H9 (cell line): ENCODE measurements at regions not wholly inside any gene's neighbourhood (a gene's known extent, or its start where the extent isn't known, plus 50 kb on each side); places are given as distances from the start of the nearest gene placed in this dataset.

Source experiments
- DNase-seq: peaks from one replicate; pipeline ENCODE4 v3.0.0-alpha.2; 2017
- H2AFZ ChIP-seq: one replicate; pipeline ENCODE4 v1.6.1; 2013; ENCODE audit warnings: mild to moderate bottlenecking, low read length, control low read depth, moderate library complexity
- H2AK5ac ChIP-seq: 2 replicates; pipeline ENCODE4 v1.6.1; 2013; ENCODE audit warnings: low read length, control low read depth, mixed read lengths; ENCODE audit not compliant: insufficient read length
- H2BK120ac ChIP-seq: one replicate; pipeline ENCODE4 v1.6.1; 2013; ENCODE audit warnings: low read depth, mild to moderate bottlenecking, low read length, control low read depth, inconsistent platforms; ENCODE audit not compliant: poor library complexity, severe bottlenecking
- H2BK12ac ChIP-seq: 2 replicates; pipeline ENCODE4 v1.6.1; 2013; ENCODE audit warnings: low read length, control low read depth, mixed read lengths, low read depth; ENCODE audit not compliant: insufficient read length
- H2BK15ac ChIP-seq: 2 replicates; pipeline ENCODE4 v1.6.1; 2013; ENCODE audit warnings: low read depth, low read length, control low read depth
- H2BK20ac ChIP-seq: one replicate; pipeline ENCODE4 v1.6.1; 2013; ENCODE audit warnings: low read depth, mild to moderate bottlenecking, low read length, control low read depth, inconsistent platforms; ENCODE audit not compliant: poor library complexity, severe bottlenecking
- H2BK5ac ChIP-seq: 2 replicates; pipeline ENCODE4 v1.6.1; 2013; ENCODE audit warnings: low read length, control low read depth, mixed read lengths; ENCODE audit not compliant: insufficient read length
- H3K14ac ChIP-seq: 2 replicates; pipeline ENCODE4 v1.6.1; 2013; ENCODE audit warnings: low read length, control low read depth; ENCODE audit not compliant: insufficient read depth
- H3K18ac ChIP-seq: 2 replicates; pipeline ENCODE4 v1.6.1; 2013; ENCODE audit warnings: low read depth, mild to moderate bottlenecking, mixed read lengths, low read length, control low read depth; ENCODE audit not compliant: insufficient read length
- H3K23ac ChIP-seq: 2 replicates; pipeline ENCODE4 v1.6.1; 2013; ENCODE audit warnings: low read length, control low read depth, mixed read lengths, low read depth; ENCODE audit not compliant: insufficient read length
- H3K23me2 ChIP-seq: 2 replicates; pipeline ENCODE4 v1.6.1; 2013; ENCODE audit warnings: low read depth, mild to moderate bottlenecking, mixed read lengths, low read length, control low read depth; ENCODE audit not compliant: insufficient read length, poor library complexity, severe bottlenecking
- H3K27ac ChIP-seq: 2 replicates; pipeline ENCODE4 v1.5.1; 2013; ENCODE audit warnings: low read length, control low read depth, mixed read lengths, low read depth; ENCODE audit not compliant: insufficient read length
- H3K27me3 ChIP-seq: 2 replicates; pipeline ENCODE4 v1.6.1; 2013; ENCODE audit warnings: low read length, control low read depth, inconsistent platforms; ENCODE audit not compliant: insufficient read depth
- H3K4ac ChIP-seq: 2 replicates; pipeline ENCODE4 v1.6.1; 2013; ENCODE audit warnings: low read depth, mild to moderate bottlenecking, control low read depth, inconsistent platforms, low read length, moderate library complexity
- H3K4me1 ChIP-seq: 2 replicates; pipeline ENCODE4 v1.6.1; 2013; ENCODE audit warnings: low read length, control low read depth, inconsistent platforms; ENCODE audit not compliant: insufficient read depth
- H3K4me2 ChIP-seq: 2 replicates; pipeline ENCODE4 v1.6.1; 2013; ENCODE audit warnings: low read length, control low read depth, mixed read lengths; ENCODE audit not compliant: insufficient read length, insufficient read depth
- H3K56ac ChIP-seq: 2 replicates; pipeline ENCODE4 v1.6.1; 2013; ENCODE audit warnings: low read depth, mild to moderate bottlenecking, mixed read lengths, low read length, control low read depth; ENCODE audit not compliant: insufficient read length
- H3K79me1 ChIP-seq: 2 replicates; pipeline ENCODE4 v1.6.1; 2013; ENCODE audit warnings: low read depth, mild to moderate bottlenecking, moderate library complexity, low read length, control low read depth, inconsistent platforms; ENCODE audit not compliant: insufficient read depth, poor library complexity, severe bottlenecking
- H3K79me2 ChIP-seq: 2 replicates; pipeline ENCODE4 v1.6.1; 2013; ENCODE audit warnings: low read length, control low read depth, inconsistent platforms; ENCODE audit not compliant: insufficient read depth
- H3K9ac ChIP-seq: 2 replicates; pipeline ENCODE4 v1.6.1; 2013; ENCODE audit warnings: low read length, control low read depth, mixed read lengths; ENCODE audit not compliant: insufficient read length; ENCODE audit errors: extremely low read depth
- H3K9me3 ChIP-seq: one replicate; pipeline ENCODE4 v1.6.1; 2013; ENCODE audit warnings: low read depth, low read length, inconsistent platforms; ENCODE audit not compliant: control insufficient read depth
- H3T11ph ChIP-seq: one replicate; pipeline ENCODE4 v1.6.1; 2013; ENCODE audit warnings: mild to moderate bottlenecking, low read length, control low read depth, inconsistent platforms
- H4K20me1 ChIP-seq: one replicate; pipeline ENCODE4 v1.6.1; 2013; ENCODE audit not compliant: control insufficient read depth, insufficient read length, insufficient read depth
- H4K5ac ChIP-seq: 2 replicates; pipeline ENCODE4 v1.6.1; 2013; ENCODE audit warnings: low read depth, mild to moderate bottlenecking, mixed read lengths, low read length, control low read depth; ENCODE audit not compliant: insufficient read length
- H4K8ac ChIP-seq: replicated peaks from 2 replicates; pipeline ENCODE4 v1.6.1; 2013; ENCODE audit warnings: low read length, control low read depth, mixed read lengths, low read depth; ENCODE audit not compliant: insufficient read length
- H4K91ac ChIP-seq: 2 replicates; pipeline ENCODE4 v1.6.1; 2013; ENCODE audit warnings: low read depth, mild to moderate bottlenecking, moderate library complexity, mixed read lengths, low read length, control low read depth; ENCODE audit not compliant: insufficient read length
- H3K27ac Mint-ChIP-seq, 3 experiments: 2 replicates in 2 of 3; 3 replicates in 1 of 3; pipeline ENCODE4 v1.8.0; 2020 to 2021; ENCODE audit warnings: mixed read lengths in 3 of 3, mild to moderate bottlenecking in 1 of 3, moderate library complexity in 1 of 3
- H3K27me3 Mint-ChIP-seq: 2 replicates; pipeline ENCODE4 v1.8.0; 2021; ENCODE audit warnings: low read depth, mild to moderate bottlenecking, moderate library complexity, mixed read lengths
- H3K36me3 Mint-ChIP-seq, 3 experiments: 2 replicates in 2 of 3; 3 replicates in 1 of 3; pipeline ENCODE4 v1.8.0; 2020 to 2021; ENCODE audit warnings: low read depth in 3 of 3, mixed read lengths in 3 of 3; ENCODE audit not compliant: insufficient read depth in 1 of 3
- H3K4me1 Mint-ChIP-seq, 2 experiments: 2 replicates each; pipeline ENCODE4 v1.8.0; 2020; ENCODE audit warnings: mixed read lengths in 2 of 2
- H3K4me3 Mint-ChIP-seq, 2 experiments: 2 replicates in 1 of 2; 3 replicates in 1 of 2; pipeline ENCODE4 v1.8.0; 2020 to 2021; ENCODE audit warnings: mild to moderate bottlenecking in 2 of 2, mixed read lengths in 2 of 2, moderate library complexity in 1 of 2
- H3K9me3 Mint-ChIP-seq, 2 experiments: 2 replicates in 1 of 2; 3 replicates in 1 of 2; pipeline ENCODE4 v1.8.0; 2020; ENCODE audit warnings: mild to moderate bottlenecking in 2 of 2, mixed read lengths in 2 of 2, moderate library complexity in 1 of 2
- WGBS: extraction: QIAGEN DNeasy Blood & Tissue Kit; methylation state at CpG from one replicate; pipeline ENCODE4 v1.1.7; 2013; ENCODE audit warnings: missing lambda C conversion rate, low lambda C conversion rate, mixed read lengths; ENCODE audit not compliant: insufficient read length; ENCODE audit errors: extremely low coverage; 5-methylcytosine and 5-hydroxymethylcytosine counted together
- TF ChIP-seq, protein P1 (sequence below): fragments of 200-600 bp; sonication (generic); conservative IDR thresholded peaks from 3 replicates; pipeline ENCODE4 v1.8.0; 2021; ENCODE audit warnings: antibody characterized with exemption, mild to moderate bottlenecking

DNA sequence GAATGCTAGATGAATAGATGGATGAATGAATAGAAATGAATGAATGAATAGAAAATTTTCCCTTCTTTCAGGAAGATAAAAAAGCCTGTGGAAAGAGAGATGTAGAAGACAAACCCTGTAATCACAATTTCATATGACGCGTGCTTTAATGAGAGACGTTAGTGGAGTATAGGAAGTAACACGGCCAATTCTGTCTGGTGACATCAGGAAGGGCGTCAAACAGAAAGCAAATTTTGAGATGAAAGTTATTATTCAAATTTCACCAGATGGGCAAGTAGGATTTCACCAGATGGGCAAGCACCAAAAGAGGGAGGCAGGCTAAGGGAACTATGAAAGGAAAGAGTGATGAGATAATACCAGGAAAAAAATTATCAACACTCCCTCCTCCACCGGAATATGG is 128.9 kb upstream of the PRSS1 start:
- Mint-ChIP-seq H3K27me3 (peaks cover 4% of the 10 kb centered on the region), H3K36me3 (no peaks in the 10 kb centered on the region), H3K27ac (no peak overlapping the region), H3K4me1 (peaks cover 0 to 3% of the 10 kb centered on the region in 2 experiments; a peak in 1 of 4 replicates), H3K9me3 (no peaks in the 10 kb centered on the region), H3K4me3 (no peak overlapping the region)
- H4K91ac ChIP-seq: no peak overlapping the region
- no peak overlapping the region for H4K5ac ChIP-seq
- H2BK120ac ChIP-seq: no peak overlapping the region
- H2BK12ac ChIP-seq: no peak overlapping the region
- no peaks in the 10 kb centered on the region for H3K79me1 ChIP-seq
- no peak overlapping the region for H3K56ac ChIP-seq
- H4K8ac ChIP-seq: no peak overlapping the region
- TF ChIP-seq, protein P1, sequence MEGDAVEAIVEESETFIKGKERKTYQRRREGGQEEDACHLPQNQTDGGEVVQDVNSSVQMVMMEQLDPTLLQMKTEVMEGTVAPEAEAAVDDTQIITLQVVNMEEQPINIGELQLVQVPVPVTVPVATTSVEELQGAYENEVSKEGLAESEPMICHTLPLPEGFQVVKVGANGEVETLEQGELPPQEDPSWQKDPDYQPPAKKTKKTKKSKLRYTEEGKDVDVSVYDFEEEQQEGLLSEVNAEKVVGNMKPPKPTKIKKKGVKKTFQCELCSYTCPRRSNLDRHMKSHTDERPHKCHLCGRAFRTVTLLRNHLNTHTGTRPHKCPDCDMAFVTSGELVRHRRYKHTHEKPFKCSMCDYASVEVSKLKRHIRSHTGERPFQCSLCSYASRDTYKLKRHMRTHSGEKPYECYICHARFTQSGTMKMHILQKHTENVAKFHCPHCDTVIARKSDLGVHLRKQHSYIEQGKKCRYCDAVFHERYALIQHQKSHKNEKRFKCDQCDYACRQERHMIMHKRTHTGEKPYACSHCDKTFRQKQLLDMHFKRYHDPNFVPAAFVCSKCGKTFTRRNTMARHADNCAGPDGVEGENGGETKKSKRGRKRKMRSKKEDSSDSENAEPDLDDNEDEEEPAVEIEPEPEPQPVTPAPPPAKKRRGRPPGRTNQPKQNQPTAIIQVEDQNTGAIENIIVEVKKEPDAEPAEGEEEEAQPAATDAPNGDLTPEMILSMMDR: no peak
- no peak overlapping the region for H2BK15ac ChIP-seq
- H3K9me3 ChIP-seq: no peaks in the 10 kb centered on the region
- no peaks in the 10 kb centered on the region for H4K20me1 ChIP-seq
- H3K4me2 ChIP-seq: no peak overlapping the region
- no peak overlapping the region for H3K9ac ChIP-seq
- H3K4me1 ChIP-seq: no peaks in the 10 kb centered on the region
- no peak overlapping the region for H3K23ac ChIP-seq
- no peak for DNase-seq
- H3K23me2 ChIP-seq: no peaks in the 10 kb centered on the region
- H2AK5ac ChIP-seq: no peak overlapping the region
- H3K18ac ChIP-seq: no peak overlapping the region
- H3T11ph ChIP-seq: no peak overlapping the region
- H3K14ac ChIP-seq: no peak overlapping the region
- H3K4ac ChIP-seq: no peak overlapping the region
- no peak overlapping the region for H2BK5ac ChIP-seq
- H2BK20ac ChIP-seq: no peak overlapping the region
- H3K27ac ChIP-seq: no peak overlapping the region
- H3K79me2 ChIP-seq: no peaks in the 10 kb centered on the region
- H2AFZ ChIP-seq: no peak overlapping the region
- no peaks in the 10 kb centered on the region for H3K27me3 ChIP-seq
- no CpG with 5 or more reads among the region's 6 CpGs for WGBS
